ENCODE measurements at regions not wholly inside any gene's neighbourhood (a gene's known extent, or its start where the extent isn't known, plus 50 kb on each side); places are given as distances from the start of the nearest gene placed in this dataset.

- H3K36me3 ChIP-seq, result no peaks in the 10 kb centered on the region
Measured at GRCh38 chr1:194903524-194903923, 1704.7 kb downstream of the KCNT2 start.

GRCh38 chr1:194889310-194889709 lies 1702.9 kb upstream of the B3GALT2 start:
- H3K27me3 ChIP-seq, result no peaks in the 10 kb centered on the region
- peaks cover 7% of the 10 kb centered on the region for H3K9me3 ChIP-seq
- no peak overlapping the region for H3K4me3 ChIP-seq
- H3K36me3 ChIP-seq, result no peaks in the 10 kb centered on the region
- WGBS, result 89% methylated on average over 3 of the region's 3 CpGs
- DNase-seq (ENCODE audit: low spot score in 2 of 2), result no peak
- H3K4me1 ChIP-seq, result no peaks in the 10 kb centered on the region
- no peak overlapping the region for H3K27ac ChIP-seq
- no peak for TF ChIP-seq POLR2A (IDR thresholded peaks at IDR 0.05)
- no peak for TF ChIP-seq CTCF (IDR thresholded peaks at IDR 0.05)
- no peak for TF ChIP-seq EP300 (IDR thresholded peaks at IDR 0.05)
- TF ChIP-seq POLR2AphosphoS5 (IDR thresholded peaks at IDR 0.05), result no peak

More at GRCh38 chr1:194903524-194903923, 1704.7 kb downstream of the KCNT2 start:
- Histone ChIP-seq H3K9me3 (no peaks in the 10 kb centered on the region), H3K4me1 (no peaks in the 10 kb centered on the region), H3K27ac (no peak overlapping the region), H3K4me3 (no peak overlapping the region), H3K27me3 (no peaks in the 10 kb centered on the region)
- 77% methylated on average over 4 of the region's 4 CpGs for WGBS
- DNase-seq (ENCODE audit: low spot score in 2 of 2), result no peak
- TF ChIP-seq CTCF (IDR thresholded peaks at IDR 0.05), result no peak
- no peak for TF ChIP-seq POLR2A (IDR thresholded peaks at IDR 0.05)
- TF ChIP-seq POLR2AphosphoS5 (IDR thresholded peaks at IDR 0.05), result no peak
- no peak for TF ChIP-seq EP300 (IDR thresholded peaks at IDR 0.05)

- 71% methylated on average over 2 of the region's 2 CpGs for WGBS
- no peak for TF ChIP-seq EP300 (IDR thresholded peaks at IDR 0.05)
- TF ChIP-seq CTCF (IDR thresholded peaks at IDR 0.05), result no peak
- no peak for TF ChIP-seq POLR2AphosphoS5 (IDR thresholded peaks at IDR 0.05)
- no peak for TF ChIP-seq POLR2A (IDR thresholded peaks at IDR 0.05)
- DNase-seq (ENCODE audit: low spot score in 2 of 2), result no peak
Measured at GRCh38 chr1:194870860-194871259, 1684.4 kb upstream of the B3GALT2 start.

GRCh38 chr1:194866153-194866552 lies 1679.7 kb upstream of the B3GALT2 start:
- Histone ChIP-seq H3K9me3 (no peaks in the 10 kb centered on the region), H3K27me3 (no peaks in the 10 kb centered on the region), H3K36me3 (no peaks in the 10 kb centered on the region), H3K27ac (no peak overlapping the region), H3K4me1 (no peaks in the 10 kb centered on the region), H3K4me3 (no peak overlapping the region)
- no peak for DNase-seq (ENCODE audit: low spot score in 2 of 2)
- TF ChIP-seq POLR2AphosphoS5 (IDR thresholded peaks at IDR 0.05) (no peak), POLR2A (IDR thresholded peaks at IDR 0.05) (no peak), EP300 (IDR thresholded peaks at IDR 0.05) (no peak), CTCF (IDR thresholded peaks at IDR 0.05) (no peak)
- WGBS, result 14% methylated on average over 1 of the region's 1 CpG

More at GRCh38 chr1:194870860-194871259, 1684.4 kb upstream of the B3GALT2 start:
- H3K36me3 ChIP-seq, result no peaks in the 10 kb centered on the region
- no peaks in the 10 kb centered on the region for H3K4me1 ChIP-seq
- no peak overlapping the region for H3K27ac ChIP-seq
- no peaks in the 10 kb centered on the region for H3K9me3 ChIP-seq
- no peak overlapping the region for H3K4me3 ChIP-seq
- no peaks in the 10 kb centered on the region for H3K27me3 ChIP-seq

- Histone ChIP-seq H3K4me3 (no peak overlapping the region), H3K27ac (no peak overlapping the region), H3K36me3 (no peaks in the 10 kb centered on the region), H3K9me3 (no peaks in the 10 kb centered on the region), H3K4me1 (no peaks in the 10 kb centered on the region), H3K27me3 (no peaks in the 10 kb centered on the region)
- WGBS, result 73% methylated on average over 4 of the region's 4 CpGs
- no peak for TF ChIP-seq POLR2AphosphoS5 (IDR thresholded peaks at IDR 0.05)
- TF ChIP-seq EP300 (IDR thresholded peaks at IDR 0.05), result no peak
- TF ChIP-seq POLR2A (IDR thresholded peaks at IDR 0.05), result no peak
- TF ChIP-seq CTCF (IDR thresholded peaks at IDR 0.05), result no peak
- no peak for DNase-seq (ENCODE audit: low spot score in 2 of 2)
Measured at GRCh38 chr1:194865383-194865782, 1679.0 kb upstream of the B3GALT2 start.
